SK-N-SH treated with all-trans-retinoic acid at 6 μM for 48 hours (cell line): ENCODE measurements at regions not wholly inside any gene's neighbourhood (a gene's known extent, or its start where the extent isn't known, plus 50 kb on each side); places are given as distances from the start of the nearest gene placed in this dataset.

ENCODE experiments used
- BACH2 ChIP-seq: fragments of 250-450 bp; sonication (Bioruptor Pico); IDR thresholded peaks from 2 replicates; pipeline ENCODE4 v1.9.0; 2021; ENCODE audit warnings: mild to moderate bottlenecking, borderline replicate concordance
- SNAI2 ChIP-seq: fragments of 250-450 bp; sonication (Bioruptor Pico); IDR thresholded peaks from 2 replicates; pipeline ENCODE4 v1.5.0; 2020; ENCODE audit warnings: mild to moderate bottlenecking, moderate library complexity
- ZFP30 ChIP-seq: fragments of 450-650 bp; formaldehyde crosslinking; IDR thresholded peaks from 2 replicates; pipeline ENCODE4 v1.5.0; 2022; ENCODE audit warnings: mild to moderate bottlenecking, moderate library complexity
- ZNF8 ChIP-seq: fragments of 450-650 bp; formaldehyde crosslinking; IDR thresholded peaks from 2 replicates; pipeline ENCODE4 v1.5.0; 2020; ENCODE audit warnings: mild to moderate bottlenecking, moderate library complexity
- TF ChIP-seq, protein P1 (sequence below): fragments of 250-450 bp; sonication (Bioruptor Pico); IDR thresholded peaks from 2 replicates; pipeline ENCODE4 v1.8.0; 2020; ENCODE audit warnings: mild to moderate bottlenecking, moderate library complexity, borderline replicate concordance

DNA sequence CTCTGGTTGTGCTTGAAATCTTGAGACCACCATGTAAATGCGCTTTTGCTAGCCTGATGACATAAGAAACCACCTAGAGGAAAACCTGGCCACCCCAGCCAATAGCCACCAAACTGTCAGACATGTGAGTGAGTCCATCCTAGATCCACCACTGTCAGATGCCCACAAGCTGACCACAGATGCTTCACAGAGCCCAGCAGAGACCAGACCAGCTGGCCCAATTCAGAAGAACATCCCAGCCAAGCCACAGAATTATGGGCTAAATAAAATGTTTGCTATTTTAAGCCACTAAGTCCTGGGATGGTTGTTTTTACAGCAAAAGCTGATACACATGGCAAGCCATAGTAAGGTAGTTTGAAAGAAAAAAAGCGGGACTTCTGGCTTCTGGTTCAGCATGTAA is 425.3 kb downstream of the KIF16B start:
- TF ChIP-seq, protein P1, sequence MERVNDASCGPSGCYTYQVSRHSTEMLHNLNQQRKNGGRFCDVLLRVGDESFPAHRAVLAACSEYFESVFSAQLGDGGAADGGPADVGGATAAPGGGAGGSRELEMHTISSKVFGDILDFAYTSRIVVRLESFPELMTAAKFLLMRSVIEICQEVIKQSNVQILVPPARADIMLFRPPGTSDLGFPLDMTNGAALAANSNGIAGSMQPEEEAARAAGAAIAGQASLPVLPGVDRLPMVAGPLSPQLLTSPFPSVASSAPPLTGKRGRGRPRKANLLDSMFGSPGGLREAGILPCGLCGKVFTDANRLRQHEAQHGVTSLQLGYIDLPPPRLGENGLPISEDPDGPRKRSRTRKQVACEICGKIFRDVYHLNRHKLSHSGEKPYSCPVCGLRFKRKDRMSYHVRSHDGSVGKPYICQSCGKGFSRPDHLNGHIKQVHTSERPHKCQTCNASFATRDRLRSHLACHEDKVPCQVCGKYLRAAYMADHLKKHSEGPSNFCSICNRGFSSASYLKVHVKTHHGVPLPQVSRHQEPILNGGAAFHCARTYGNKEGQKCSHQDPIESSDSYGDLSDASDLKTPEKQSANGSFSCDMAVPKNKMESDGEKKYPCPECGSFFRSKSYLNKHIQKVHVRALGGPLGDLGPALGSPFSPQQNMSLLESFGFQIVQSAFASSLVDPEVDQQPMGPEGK (CRISPR knock-in tag): no peak
- TF ChIP-seq ZNF8 (CRISPR knock-in tag) (no peak), SNAI2 (CRISPR knock-in tag) (no peak), BACH2 (CRISPR knock-in tag) (no peak), ZFP30 (CRISPR knock-in tag) (no peak)
